Fibroblast of skin of back (primary cell): ENCODE measurements at regions not wholly inside any gene's neighbourhood (a gene's known extent, or its start where the extent isn't known, plus 50 kb on each side); places are given as distances from the start of the nearest gene placed in this dataset.

ENCODE experiments used
- DNase-seq: peaks from one replicate; pipeline ENCODE4 v3.0.0-alpha.2; 2013

DNA sequence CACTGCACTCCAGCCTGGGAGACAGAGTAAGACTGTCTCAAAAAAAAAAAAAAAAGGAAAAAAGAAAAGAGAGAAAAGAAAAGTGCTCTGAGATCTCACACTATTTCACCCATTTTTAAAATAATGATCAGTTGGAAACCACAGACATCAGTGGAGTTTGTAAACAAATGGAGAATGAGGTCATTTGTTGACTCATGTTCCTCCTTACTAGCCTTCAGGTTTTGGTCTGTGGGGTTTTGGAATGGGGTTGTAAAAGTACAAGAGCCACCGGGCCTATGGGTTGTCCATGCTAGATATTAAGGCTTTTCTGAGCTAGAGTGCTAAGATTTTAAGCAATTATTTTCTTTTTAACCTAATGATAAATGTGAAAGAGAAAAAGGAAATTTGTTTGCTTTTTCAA, 104.4 kb upstream of the PRL start:
- DNase-seq, result no peak

DNA sequence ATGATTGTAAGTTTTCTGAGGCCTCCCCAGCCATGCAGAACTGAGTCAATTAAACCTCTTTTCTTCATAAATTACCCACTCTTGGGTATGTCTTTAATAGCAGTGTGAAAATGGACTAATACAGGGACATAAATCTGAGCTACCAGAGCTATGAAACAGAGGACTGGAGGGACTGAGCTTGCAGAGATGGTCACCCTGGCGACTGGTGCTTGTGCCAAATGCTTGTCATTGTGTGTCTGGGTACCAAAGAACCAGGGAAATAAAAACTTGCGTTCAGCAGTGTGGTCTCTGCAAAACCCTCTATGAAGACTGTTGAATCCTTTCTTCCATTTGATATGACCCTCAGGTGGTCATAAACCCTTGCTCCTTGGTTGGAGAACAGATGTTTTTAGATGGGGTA, 105.1 kb upstream of the PRL start:
- no peak for DNase-seq

DNA sequence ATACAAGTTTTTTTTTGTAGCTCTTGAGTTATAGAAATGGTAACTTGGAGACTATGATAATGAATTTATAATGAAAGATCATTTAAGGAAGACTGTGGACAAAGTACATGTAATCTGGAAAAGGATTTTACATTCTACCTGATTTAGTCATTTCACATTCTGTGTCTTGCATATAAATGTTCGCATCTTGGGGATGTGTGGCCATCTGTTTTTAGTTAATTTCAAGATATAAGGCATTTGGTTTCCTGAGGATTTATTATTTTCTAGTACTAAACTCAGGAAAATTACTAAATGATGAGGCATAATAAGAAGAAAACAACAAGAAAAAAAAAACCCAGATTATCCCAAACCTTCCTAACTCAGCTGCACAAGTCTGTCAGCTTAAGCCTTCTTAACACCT, 112.7 kb upstream of the PRL start:
- peak; percentile 6 for DNase-seq

DNA sequence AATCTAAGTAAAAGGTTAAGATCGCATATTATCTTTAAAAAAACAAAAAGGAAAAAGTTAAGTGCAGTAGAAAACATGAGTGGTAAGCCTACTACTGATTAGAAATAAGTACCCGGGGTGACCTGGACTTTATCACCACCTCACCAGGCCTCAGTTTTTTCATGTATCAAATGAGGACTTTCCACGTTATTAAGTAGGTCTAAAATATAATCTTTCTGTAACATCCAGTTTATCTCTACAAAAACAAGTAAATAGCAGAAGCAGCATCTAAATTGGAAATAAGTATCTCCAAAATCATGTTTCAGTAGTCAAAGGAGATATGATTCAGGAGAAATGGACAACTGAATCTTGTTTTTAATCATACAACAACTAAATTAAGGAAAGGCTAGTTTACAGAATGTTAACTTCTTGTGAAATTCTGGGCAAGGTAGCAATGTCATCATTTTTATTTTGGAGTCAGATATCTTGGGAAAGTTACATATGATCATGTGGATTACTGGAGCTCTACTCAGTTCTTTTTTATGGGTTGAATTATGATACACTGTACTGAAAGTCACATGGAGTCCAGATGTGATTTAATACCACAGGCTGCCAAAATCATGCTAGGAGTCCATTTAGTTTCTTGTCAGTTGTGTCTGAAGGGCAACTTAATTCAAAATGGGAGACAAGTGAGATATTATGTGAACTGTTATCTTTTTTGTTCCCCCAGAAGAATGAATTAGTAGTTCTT, 114.7 kb upstream of the PRL start:
- no peak for DNase-seq

DNA sequence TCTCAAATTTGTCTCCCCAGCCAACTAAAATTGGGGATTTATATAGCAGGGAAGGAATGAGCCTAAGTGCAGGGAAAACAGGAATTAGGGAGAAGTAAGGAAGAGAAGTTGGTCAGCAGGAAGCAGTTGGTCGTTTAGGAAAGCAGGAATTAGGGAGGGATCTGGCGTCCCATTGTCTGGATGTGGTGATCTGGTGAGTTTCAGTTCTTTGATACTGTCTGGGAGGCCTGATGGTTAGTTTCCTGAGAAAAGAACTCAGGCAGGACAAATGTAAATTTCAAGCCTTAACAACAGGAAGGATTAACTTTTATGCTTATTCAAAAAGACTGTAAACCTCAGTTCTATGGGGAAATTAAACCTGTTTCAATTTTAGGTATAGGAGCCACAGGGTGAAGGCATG, 116.2 kb upstream of the PRL start:
- DNase-seq, result no peak

DNA sequence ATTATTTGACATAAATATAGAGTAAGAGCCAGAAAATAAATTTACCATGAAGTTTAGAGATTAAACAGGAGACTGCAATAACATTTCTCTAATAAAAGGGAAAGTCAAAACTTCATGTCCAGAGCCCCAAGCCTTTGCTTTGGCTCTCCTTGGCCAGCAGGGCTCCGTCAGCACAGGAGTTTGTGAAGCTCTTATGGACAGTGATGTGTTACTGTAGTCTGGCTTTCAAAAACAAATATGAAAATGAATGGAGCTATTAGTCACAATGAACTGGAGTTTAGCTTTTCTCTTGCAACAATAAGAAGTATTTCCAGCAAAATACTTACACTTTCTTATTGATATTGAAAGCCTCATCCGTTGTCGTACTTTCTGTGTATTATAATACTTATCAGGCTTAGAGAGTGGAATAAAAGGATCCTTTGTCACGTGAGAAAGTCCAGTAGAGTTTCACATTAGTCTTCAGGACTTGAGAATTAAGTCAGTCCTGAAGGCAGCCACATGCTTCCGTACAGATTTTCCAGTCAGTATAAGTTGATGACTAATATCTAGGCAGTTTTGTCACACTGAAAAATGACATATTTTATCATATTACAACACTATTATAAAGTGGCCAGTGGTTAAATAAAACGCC, 117.0 kb upstream of the PRL start:
- DNase-seq, result peak; percentile 61

DNA sequence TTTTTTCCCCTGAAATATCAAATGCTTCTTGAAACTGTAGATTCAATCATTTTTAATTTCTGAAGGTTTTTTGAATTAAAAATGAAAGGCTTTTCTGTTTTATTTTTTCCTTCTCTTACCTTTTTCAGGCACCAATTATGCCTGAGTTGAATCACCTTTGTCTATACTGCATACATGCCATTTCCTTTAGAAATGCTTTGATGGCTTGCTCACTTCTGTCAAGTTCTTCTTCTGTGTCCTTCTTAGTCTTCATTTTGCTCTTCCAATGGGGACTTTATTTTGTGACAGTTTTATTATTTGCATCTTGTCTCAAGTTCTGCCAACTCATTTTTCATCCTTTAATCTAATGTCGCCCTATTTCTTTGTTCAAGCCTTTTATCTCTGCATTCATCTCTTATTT, 121.9 kb upstream of the PRL start:
- DNase-seq, result no peak

DNA sequence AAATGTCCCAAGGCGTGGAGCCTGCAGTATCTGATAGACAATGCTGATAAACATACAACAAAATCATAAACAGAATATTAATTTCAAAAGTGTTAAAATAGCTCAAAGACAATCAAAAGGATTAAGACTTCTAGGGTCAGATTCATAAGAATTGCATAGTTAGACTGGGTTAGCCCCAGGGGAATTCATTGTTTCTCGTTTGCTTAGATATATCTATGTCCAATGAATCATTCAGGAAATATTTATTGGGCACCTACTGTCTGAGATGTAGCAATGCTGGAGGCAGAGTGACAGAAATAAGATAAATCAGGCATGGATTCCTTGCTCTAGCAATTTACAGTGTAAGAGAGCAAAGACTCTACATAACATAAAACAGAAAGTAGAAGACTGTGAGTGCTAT, 124.4 kb upstream of the PRL start:
- peak; percentile 62 for DNase-seq

DNA sequence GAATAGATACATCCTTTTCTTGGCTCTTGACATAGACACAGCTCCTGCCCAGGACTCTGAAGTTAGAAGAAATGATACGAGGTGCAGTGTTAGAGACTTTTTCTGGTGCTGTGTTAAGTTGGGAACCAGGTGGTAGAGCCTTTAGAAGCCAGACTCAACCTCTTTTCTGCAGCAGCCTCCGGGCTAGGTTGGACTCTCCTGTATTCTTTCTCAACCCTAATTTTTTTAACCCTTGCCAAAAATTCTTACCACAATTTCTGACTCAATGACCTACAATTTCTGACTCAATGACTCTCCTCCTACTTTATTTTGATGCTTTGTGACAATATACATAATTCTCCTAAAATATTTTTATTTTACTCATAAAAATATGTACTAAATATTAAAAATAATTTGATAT, 127.4 kb upstream of the PRL start:
- no peak for DNase-seq

DNA sequence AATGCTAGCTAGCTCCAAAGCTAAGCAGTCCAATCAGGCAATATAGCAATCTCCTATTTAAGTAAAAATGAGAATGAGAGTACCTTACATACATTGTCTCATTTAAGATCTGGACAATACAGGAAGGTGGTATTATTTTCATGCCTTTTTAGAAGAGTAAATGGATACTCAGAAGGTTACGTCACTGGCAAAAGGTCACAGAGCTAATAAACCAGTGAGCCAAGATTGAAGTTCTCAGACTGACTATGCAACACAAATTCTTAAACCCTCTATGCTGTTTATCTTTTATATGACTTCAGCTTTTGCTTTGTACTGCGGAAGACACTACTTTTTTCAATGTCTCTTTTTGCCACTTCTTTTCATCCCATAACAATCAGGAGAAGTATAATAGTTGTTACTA, 135.2 kb upstream of the PRL start:
- DNase-seq, result no peak

DNA sequence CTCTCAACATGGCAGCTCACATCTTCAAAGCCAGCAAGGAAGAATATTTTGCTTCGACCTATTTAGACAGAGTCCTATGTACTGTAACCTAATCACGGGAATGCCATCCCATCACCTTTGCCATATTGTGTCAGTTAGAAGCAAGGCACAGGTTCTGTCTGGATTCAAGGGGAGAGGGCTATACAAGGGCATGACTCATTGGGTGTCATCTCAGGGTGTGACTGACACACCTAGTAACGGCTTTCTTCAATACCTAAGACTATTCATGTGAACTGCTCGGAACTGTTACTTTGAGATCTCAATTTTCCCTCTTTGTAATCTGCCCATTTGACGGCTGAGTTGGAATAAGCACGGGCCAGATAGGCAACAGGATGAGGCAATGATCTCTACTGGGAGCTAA, 135.6 kb upstream of the HDGFL1 start:
- no peak for DNase-seq

DNA sequence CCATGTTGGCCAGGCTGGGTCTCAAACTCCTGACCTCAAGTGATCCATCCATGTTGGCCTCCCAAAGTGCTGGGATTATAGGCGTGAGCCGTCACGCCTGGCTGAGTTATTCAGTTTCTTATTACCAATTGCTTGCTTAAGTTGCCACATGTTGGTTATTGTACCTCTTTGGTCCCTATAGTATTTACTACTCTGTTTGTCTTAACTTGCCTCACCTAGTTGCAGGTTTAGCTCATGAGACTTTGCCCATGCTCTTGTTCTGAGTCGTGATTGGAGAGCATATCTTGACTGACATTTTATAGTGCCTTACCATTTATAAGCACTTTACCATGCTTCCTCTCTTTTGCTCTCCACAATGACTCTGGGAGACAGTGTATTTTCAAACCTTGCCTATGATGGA, 134.2 kb upstream of the HDGFL1 start:
- no peak for DNase-seq

DNA sequence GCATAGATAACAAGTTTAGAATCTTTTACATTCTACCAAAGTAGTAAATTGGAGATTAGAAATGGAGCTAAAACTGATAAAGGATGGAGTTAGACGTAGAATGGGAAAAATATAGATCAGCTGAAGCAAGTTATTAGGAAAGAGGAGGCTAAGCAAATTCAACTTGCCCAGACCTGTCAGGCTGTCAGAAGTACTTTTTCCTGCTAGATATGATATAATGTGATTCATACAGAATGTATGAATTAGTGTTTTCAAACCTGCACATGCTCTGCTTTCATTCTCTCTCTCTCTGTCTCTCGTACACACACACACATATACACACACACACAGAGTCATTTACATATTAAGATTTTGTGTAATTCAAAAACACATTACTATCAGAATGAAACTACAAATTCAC, 133.2 kb upstream of the HDGFL1 start:
- no peak for DNase-seq

DNA sequence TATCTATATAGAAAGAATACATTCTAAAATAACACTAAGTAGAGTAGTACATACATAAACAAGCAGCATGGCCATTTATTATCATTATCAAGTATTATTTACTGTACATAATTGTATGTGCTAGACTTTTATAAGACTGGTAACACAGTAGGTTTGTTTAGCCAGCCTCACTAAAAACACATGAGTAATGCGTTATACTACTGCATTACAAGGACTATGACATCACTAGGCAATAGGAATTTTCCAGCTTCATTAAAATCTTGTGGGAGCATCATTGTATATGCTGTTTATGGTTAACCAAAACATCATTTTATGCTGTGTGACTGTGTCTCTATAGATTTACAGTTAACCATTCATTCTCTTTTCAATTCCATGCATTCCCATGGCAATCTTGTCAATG, 131.7 kb upstream of the HDGFL1 start:
- peak; percentile 51 for DNase-seq

DNA sequence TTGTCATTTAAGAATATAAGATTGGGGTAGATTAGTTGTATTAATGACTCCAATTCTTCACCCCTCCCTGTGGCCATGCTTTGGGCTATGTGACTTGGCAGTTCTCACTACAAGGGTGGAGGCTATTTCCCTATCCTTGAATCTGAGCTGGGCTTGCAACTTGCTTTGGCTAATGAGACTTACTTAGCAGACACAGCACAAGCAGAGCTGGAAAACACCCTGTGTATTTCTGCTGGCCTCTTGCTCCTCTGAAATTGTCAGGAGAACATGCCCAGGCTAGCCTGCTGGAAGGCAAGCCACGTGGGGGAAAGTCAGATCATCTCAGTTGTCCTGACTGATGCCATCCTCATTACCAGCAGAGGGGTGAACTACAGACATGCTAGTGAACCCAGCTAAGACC, 126.5 kb upstream of the HDGFL1 start:
- peak; percentile 7 for DNase-seq

DNA sequence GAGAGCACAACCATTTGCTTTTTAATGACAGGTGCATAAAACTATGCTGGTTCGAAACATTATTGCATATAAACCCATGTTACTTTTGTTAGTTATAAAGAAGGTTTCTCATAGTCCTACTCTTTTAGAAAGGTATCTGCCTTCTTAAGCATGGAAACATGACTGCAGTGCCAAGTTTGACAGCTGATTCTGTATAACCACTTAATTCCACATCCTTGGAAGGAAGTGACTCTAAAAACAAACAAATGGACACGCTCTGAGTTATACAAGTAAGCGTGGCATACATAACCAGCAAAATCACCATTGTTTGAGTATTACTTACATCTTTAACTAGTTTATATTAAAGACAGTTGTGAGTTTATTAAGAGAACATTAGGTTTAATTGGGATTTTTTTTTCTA, 125.0 kb upstream of the HDGFL1 start:
- DNase-seq, result peak; percentile 47

DNA sequence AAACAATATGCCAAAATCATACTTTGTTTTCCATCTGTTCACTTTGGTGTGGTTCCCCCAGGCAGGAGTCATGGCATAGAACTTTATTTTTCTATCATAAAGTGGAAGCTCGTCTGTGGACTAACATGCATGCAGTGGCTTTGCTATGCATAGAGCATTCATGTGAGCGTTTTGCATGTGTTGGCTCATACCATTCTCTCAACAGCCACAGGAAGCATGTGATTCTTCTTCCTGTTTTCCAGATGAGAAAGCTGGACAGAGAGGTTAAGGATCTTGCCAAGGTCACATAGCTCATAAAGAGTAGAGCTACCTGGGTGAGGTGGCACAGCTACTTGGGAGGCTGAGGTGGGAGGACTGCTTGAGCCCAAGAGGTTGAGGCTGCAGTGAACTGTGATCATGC, 123.4 kb upstream of the HDGFL1 start:
- DNase-seq, result no peak

DNA sequence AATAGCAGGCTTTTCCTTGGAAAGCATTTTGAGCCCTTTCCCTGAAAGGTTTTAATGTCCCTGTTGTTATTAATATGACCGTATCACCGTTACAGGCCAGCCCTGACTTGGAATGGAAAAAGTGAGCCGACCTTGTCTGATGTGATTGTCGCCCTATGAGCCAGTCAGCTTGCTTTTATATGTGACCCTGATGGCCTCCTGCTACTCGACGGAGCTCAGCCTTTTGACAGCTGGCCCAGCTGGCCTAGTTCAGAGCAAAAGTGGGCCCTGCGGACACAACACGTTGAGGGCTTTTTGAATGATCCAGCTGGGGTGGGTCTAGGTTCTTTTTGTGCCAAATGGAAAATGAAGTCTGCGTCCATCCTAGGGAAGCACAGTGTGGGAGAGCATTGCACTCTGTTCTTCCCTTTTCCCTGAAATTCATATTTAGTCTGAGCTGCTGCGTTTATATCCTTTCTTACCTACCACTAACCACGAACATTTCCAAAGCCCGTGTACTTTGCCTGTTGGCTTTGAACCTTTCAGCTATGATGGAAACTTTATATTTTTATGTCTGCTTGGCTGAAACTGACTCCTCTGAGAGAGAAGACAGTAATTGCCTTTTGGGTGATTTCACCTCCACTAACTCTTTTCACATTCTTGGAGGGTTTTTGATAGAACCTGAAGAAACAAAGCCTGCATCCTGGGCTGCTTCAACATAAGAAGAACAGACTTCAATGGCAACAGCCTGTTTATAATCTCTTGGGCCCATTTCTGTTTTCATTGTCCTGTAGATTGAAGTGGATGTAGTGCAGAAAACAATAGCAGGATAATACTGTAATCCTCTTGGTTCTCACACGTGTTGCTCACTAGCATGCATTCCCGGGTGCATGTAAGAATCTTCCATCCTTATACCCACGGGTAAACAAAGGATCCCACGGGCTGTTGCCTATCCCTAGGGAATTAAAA, 121.8 kb upstream of the HDGFL1 start:
- DNase-seq, result no peak

DNA sequence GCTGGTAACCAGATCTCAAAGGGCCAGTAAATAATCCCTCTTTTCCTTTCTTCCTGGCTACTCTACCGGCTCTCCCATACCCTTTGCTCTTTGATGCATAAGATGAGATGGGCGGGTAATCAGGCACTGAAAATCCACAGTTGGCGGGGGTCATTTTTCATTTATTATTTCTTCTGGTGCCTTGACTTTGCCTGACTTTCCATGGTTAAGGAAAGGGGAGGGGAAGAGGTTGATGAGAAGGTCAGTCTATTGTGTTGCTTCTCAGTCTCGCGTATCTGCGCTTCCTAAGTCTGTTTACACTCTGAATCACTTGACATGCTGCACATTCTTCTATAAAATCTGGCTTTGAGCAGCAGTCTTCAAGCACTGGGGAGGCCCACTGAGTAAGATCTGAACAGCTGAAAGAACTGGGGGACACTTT, 121.1 kb upstream of the HDGFL1 start:
- DNase-seq, result peak; percentile 90

DNA sequence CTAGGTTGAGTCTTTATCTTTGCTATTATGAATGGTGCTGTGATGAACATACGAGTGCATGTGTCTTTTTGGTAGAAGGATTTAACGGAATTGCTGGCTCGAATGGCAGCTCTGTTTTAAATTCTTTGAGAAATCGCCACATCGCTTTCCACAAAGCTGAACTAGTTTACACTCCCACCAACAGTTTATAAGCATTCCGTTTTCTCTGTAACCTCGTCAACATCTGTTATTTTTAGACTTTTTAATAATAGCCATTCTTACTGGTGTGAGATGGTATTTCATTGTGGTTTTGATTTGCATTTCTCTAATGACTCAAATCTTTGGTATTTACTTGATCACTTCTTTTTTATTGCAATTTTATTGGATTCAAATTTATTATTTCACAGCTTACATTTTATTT, 117.4 kb upstream of the HDGFL1 start:
- DNase-seq, result peak; percentile 70

DNA sequence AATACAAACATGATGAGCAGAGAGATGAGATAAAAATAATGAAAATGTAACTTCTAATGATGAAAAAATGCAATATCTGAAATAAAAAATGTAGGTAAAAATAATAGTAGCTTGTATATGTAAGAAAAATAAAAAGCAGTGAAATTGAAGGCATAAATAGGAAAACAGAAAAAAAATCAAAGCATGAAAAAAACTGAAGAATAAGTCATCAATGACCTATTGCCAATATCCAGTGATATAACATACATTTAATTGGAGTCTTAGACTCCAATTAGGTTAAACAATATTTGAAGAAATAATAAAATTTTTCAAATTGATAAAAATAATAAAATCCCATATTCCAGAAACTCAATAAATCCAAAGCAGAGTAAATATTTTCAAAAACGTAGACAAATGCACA, 114.0 kb upstream of the HDGFL1 start:
- DNase-seq, result no peak

DNA sequence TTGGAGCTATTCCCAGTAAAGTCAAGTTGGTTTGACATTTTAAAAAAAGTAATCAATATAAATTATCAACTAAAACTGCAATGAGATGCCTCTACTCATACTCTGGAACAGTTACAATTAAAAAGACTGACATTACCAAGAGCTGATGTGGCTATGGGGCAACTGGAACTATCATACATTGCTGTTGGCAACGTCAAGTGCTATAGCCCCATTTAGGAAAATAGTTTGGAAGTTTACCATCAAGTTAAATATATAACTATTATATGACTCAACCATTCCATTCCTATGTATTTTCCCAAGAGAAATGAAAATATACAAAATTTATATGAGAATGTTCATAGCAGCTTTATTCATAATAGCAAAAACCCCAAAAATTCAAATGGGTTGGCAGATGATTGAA, 111.4 kb upstream of the HDGFL1 start:
- peak; percentile 83 for DNase-seq

DNA sequence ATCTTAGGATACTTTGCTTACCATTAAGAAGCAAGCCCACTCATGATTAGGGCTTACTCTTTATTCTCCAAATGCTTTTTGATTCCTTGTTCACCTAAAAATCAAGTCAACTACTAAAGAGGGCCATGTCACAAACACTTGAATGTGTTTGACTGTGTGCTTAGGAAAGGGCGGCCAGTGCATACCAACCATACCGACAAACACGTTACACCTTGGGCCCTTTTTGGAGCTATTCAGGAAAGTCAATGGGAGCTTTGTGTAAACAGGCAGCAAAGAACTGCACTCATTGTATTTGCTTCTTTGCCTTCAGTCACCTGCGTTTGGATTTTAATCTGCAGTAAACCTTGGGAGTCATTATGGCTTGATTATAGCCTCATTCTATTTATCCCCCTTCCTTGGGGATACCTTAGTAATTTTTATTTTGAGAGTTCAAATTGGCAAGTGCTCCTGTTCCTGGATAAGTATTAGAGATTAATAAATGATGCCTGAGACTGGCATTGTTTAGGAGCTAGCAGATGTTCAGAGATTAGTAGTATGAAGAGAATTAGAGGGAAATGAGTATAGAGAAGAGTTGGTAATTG, 102.6 kb upstream of the HDGFL1 start:
- no peak for DNase-seq
